GM12864 (cell line): ENCODE measurements at regions not wholly inside any gene's neighbourhood (a gene's known extent, or its start where the extent isn't known, plus 50 kb on each side); places are given as distances from the start of the nearest gene placed in this dataset.

Experiments used
- DNase-seq: peaks from one replicate; pipeline ENCODE4 v3.0.0-alpha.2; 2011; ENCODE audit warnings: low read depth
- H3K4me3 ChIP-seq: 2 replicates; pipeline ENCODE4 v1.5.1; 2011; ENCODE audit warnings: mild to moderate bottlenecking, low read depth, low read length, control low read depth
- TF ChIP-seq, protein P1 (sequence below): IDR thresholded peaks from 2 replicates; pipeline ENCODE4 v1.5.1; 2011; ENCODE audit warnings: low read depth, mild to moderate bottlenecking, moderate library complexity, low read length, control low read depth, inconsistent platforms; ENCODE audit errors: missing control alignments

DNA sequence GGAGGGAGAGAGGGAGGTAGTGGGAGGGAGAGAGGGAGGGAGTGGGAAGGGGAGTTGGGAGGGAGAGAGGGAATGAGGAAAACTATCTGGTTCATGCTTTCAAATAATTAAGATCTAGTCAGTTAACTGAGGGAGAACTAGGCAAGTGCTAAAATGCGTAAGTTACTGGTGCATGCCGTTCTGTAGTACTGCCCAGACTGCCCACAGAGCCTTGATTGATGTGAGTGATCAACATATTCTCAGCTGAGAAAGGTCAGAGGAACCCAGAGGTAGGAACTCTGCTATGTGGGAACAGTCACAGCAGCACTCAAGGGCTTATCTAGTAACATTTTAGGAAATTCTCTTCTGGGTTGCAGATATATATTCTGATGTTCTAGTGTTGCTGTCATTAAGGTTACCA is 149.8 kb upstream of the ROBO1 start:
- H3K4me3 ChIP-seq, result no peak overlapping the region
- no peak for DNase-seq
- TF ChIP-seq, protein P1, sequence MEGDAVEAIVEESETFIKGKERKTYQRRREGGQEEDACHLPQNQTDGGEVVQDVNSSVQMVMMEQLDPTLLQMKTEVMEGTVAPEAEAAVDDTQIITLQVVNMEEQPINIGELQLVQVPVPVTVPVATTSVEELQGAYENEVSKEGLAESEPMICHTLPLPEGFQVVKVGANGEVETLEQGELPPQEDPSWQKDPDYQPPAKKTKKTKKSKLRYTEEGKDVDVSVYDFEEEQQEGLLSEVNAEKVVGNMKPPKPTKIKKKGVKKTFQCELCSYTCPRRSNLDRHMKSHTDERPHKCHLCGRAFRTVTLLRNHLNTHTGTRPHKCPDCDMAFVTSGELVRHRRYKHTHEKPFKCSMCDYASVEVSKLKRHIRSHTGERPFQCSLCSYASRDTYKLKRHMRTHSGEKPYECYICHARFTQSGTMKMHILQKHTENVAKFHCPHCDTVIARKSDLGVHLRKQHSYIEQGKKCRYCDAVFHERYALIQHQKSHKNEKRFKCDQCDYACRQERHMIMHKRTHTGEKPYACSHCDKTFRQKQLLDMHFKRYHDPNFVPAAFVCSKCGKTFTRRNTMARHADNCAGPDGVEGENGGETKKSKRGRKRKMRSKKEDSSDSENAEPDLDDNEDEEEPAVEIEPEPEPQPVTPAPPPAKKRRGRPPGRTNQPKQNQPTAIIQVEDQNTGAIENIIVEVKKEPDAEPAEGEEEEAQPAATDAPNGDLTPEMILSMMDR, result no peak

DNA sequence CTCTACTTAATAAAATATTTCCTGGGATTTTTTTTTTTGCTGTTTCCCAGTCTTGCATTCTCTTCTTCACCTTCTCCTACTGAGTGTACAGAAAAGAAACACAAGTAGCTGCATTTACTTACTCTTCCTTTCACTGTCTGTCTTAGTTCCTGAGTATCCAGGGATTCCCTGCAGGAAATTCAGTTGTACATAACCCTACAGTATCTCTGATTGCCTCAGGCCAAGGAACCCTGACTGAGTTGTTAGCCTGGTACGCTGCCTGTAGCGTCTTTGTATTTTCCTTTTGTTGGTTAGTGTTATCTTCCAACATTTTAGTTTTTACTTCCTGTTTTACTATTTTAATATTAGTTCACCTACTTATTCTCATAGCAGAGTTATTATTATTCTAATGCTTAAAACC is 142.5 kb upstream of the ROBO1 start:
- TF ChIP-seq, protein P1, result no peak
- no peak overlapping the region for H3K4me3 ChIP-seq
- DNase-seq, result no peak

DNA sequence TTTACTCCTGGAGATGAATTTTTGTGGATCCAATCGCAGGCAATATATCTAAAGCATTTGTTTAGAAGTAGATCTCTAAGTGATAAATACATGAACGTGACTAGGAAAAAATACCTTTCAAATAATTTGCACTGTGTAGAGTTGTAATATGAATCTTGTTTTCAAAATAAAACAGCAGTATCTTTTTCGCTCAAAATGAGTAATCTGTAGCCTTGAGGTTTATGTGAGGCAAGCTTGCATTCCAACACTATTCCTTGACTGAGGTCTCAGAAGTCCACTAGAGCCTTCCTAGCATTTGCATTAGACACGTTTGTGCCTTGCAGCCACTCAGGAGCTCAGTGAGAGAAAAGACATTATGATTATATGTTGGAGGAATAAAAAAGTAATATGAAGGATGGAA is 138.3 kb upstream of the ROBO1 start:
- no peak for DNase-seq
- TF ChIP-seq, protein P1, result no peak
- H3K4me3 ChIP-seq, result no peak overlapping the region

DNA sequence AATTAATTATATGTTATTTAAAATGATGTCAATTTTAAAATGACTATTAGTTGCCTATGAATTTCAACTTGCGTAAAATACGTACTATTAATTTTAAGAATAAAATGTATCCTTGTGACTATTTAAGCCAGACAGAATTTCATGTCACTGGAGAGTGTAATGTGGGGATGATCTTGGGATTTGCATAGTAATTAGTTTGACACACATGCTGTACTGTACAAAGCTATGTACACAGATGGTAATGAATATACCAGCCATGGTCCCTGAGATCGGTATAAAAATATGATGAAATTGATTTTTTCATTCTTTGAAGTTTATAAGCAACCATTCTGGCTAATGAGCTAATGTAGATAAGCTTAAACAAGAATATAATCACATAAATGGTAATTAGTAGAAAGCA is 134.4 kb upstream of the ROBO1 start:
- no peak for DNase-seq
- no peak overlapping the region for H3K4me3 ChIP-seq
- TF ChIP-seq, protein P1, result no peak

DNA sequence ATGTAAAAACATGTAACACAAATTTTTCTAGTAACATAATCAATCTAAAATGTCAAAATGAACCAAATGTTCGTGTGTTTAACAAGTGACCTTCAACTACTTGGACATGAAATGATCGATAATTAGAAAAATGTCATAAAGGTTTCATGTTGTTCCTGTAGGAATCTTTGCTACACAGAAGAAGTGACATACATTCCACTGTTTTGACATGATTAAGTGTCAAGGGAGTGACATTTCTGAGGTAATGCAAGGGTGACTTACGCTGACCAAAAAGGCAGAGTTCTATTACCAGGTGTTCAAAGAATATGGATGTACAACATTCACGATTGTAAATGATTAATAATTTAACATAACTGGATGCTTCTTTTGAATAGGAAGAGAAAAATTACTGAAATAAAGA is 131.1 kb upstream of the ROBO1 start:
- no peak overlapping the region for H3K4me3 ChIP-seq
- no peak for DNase-seq
- TF ChIP-seq, protein P1, result no peak

DNA sequence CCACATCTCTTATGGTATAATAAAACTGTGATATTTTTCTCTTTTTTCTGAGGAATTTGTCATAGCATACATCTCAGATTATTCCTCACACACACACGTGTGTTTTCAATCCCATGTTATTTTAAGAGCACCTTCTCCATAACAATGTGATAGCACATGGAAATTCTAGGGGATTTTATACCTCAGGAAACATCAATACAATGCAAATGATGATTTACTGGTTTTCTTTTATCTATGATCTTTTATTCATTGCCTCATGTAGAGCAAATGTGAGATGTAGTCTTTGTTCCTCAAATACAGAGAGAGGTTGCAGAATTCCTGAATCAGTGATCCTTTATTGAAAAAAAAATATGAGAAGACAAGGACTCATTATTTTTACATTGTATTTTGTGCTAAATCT is 128.3 kb upstream of the ROBO1 start:
- TF ChIP-seq, protein P1, result no peak
- DNase-seq, result no peak
- H3K4me3 ChIP-seq, result no peak overlapping the region

DNA sequence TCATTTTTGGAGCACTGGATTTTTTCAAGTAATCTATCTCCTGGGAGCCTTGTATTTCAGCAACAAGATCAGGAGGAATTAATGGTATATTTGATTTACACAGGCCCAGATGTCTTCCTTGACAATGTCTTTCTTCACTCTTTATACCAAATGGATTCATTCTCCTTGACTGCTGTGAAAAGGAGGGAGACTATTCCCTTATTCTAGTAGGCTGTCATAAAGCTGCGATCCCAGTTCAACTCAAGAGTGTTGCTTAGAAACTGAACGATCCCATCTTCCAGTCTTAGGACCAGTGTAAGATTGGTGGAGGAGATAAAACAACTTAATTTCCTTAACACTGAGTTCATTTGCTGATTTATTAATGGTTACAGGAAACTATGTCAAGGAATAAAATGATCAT is 119.4 kb upstream of the ROBO1 start:
- no peak for DNase-seq
- TF ChIP-seq, protein P1, result no peak
- no peak overlapping the region for H3K4me3 ChIP-seq
